Sigmoid colon (tissue), 4 donors: ENCODE measurements at regions not wholly inside any gene's neighbourhood (a gene's known extent, or its start where the extent isn't known, plus 50 kb on each side); places are given as distances from the start of the nearest gene placed in this dataset.
A peak's percentile ranks its signal among the peaks of the same experiment; 100 is the strongest.

Experiments
- CTCF ChIP-seq, 4 experiments: fragments of 450-650 bp in 3 of 4; fragments of 200-600 bp in 1 of 4; IDR thresholded peaks; one replicate each; pipeline ENCODE4 v1.5.1; 2016 to 2019; ENCODE audit warnings: antibody characterized with exemption in 4 of 4, mild to moderate bottlenecking in 3 of 4, moderate library complexity in 2 of 4
- EP300 ChIP-seq, 4 donors: sonication (generic); formaldehyde crosslinking; IDR thresholded peaks; one replicate each; pipeline ENCODE4 v1.6.1; 2017; ENCODE audit warnings: antibody characterized with exemption in 4 of 4
- POLR2AphosphoS5 ChIP-seq, 4 donors: sonication (generic); formaldehyde crosslinking; IDR thresholded peaks; one replicate each; pipeline ENCODE4 v1.6.1; 2017; ENCODE audit warnings: antibody characterized with exemption in 4 of 4

GRCh38 chr20:23161968-23162696 lies 76.0 kb upstream of the CD93 start:
- TF ChIP-seq EP300 (IDR thresholded peaks at IDR 0.05) (peak in 2 of 4 donors; percentile 70 to 75), POLR2AphosphoS5 (IDR thresholded peaks at IDR 0.05) (peak in 3 of 4 donors; percentile 27 to 66 (median 47)), CTCF (IDR thresholded peaks at IDR 0.05) (no peak)
